BE2C (cell line): ENCODE measurements at regions not wholly inside any gene's neighbourhood (a gene's known extent, or its start where the extent isn't known, plus 50 kb on each side); places are given as distances from the start of the nearest gene placed in this dataset.

Experiments used
- DNase-seq: peaks from one replicate; pipeline ENCODE4 v3.0.0-alpha.2; 2020
- H3K27me3 ChIP-seq: fragments of 250-450 bp; sonication (Bioruptor Pico); 2 replicates; pipeline ENCODE4 v1.5.1; 2020; ENCODE audit warnings: mild to moderate bottlenecking
- H3K36me3 ChIP-seq: fragments of 250-450 bp; sonication (Bioruptor Pico); 2 replicates; pipeline ENCODE4 v1.5.1; 2020; ENCODE audit warnings: mild to moderate bottlenecking
- H3K4me1 ChIP-seq: fragments of 250-450 bp; sonication (Bioruptor Pico); 2 replicates; pipeline ENCODE4 v1.5.1; 2020
- H3K4me3 ChIP-seq: 2 replicates; pipeline ENCODE4 v1.5.1; 2011; ENCODE audit warnings: low read depth, low read length
- H3K9me3 ChIP-seq: fragments of 250-450 bp; sonication (Bioruptor Pico); 2 replicates; pipeline ENCODE4 v1.5.1; 2020
- TF ChIP-seq, protein P1 (sequence below): IDR thresholded peaks from 2 replicates; pipeline ENCODE4 v1.5.1; 2012; ENCODE audit warnings: mild to moderate bottlenecking, low read depth, low read length

DNA sequence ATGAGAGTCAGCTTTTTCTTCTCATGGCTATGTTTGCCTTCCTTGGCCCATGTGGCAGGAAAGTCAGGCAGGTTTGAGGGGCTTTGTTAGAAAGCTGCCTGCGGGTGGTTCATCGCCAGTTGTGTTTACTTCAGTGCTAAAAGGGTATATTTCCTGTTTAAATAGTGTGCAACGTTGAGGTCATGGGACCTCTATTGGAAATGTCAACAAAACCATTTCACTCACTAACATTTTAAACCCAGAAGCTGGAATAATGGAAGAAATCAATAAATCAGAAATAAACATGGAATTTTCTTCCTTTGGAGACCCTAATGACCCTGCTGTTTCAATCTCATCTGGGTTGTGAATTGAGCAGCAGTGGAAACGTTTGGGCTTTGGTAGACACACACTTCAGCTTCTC is 185.8 kb downstream of the ANKRD50 start:
- Histone ChIP-seq H3K36me3 (no peaks in the 10 kb centered on the region), H3K4me1 (no peaks in the 10 kb centered on the region), H3K27me3 (no peaks in the 10 kb centered on the region), H3K9me3 (no peaks in the 10 kb centered on the region), H3K4me3 (no peak overlapping the region)
- TF ChIP-seq, protein P1, sequence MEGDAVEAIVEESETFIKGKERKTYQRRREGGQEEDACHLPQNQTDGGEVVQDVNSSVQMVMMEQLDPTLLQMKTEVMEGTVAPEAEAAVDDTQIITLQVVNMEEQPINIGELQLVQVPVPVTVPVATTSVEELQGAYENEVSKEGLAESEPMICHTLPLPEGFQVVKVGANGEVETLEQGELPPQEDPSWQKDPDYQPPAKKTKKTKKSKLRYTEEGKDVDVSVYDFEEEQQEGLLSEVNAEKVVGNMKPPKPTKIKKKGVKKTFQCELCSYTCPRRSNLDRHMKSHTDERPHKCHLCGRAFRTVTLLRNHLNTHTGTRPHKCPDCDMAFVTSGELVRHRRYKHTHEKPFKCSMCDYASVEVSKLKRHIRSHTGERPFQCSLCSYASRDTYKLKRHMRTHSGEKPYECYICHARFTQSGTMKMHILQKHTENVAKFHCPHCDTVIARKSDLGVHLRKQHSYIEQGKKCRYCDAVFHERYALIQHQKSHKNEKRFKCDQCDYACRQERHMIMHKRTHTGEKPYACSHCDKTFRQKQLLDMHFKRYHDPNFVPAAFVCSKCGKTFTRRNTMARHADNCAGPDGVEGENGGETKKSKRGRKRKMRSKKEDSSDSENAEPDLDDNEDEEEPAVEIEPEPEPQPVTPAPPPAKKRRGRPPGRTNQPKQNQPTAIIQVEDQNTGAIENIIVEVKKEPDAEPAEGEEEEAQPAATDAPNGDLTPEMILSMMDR: no peak
- no peak for DNase-seq

DNA sequence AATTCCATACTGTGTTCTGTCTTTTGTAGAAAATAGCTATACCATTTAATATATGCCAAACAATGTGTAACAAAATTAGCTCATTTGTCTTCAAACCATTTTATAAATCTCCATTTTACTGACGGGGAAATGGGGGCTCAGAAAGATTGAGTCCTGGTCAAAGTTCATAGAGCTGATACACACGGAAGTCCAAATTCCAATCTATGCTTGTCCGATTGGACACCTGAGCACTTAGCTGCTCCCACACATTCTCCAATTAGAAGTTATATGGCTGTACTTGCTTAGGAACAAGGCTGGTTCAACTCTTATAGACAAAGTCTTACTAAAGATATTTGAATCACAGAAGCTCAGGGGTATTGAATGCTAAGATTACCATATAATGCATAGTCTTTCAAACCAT is 185.2 kb downstream of the ANKRD50 start:
- Histone ChIP-seq H3K36me3 (no peaks in the 10 kb centered on the region), H3K27me3 (no peaks in the 10 kb centered on the region), H3K4me3 (no peak overlapping the region), H3K9me3 (no peaks in the 10 kb centered on the region), H3K4me1 (no peaks in the 10 kb centered on the region)
- TF ChIP-seq, protein P1: no peak
- no peak for DNase-seq

DNA sequence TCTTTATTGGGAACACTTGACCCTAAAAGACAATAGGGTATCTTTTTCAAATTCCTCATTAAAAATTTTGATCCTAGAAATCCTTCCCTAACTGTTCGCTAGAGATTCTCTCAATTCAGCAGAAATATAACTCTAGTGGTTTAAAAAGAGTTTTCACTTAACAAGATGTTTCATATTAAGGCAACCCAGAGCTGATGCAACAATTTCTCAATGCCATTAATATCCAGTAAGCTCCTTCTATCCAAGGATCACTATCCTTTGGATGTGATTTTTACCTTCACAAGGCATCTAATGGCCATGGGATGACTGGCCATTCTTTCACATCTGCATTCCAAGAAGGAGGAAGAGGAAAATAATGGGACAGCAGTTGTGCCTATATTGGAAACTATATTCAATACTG is 183.4 kb downstream of the ANKRD50 start:
- Histone ChIP-seq H3K36me3 (no peaks in the 10 kb centered on the region), H3K4me1 (peaks cover 2% of the 10 kb centered on the region; the same call in 1 of the 2 replicates), H3K4me3 (no peak overlapping the region), H3K9me3 (no peaks in the 10 kb centered on the region), H3K27me3 (no peaks in the 10 kb centered on the region)
- no peak for DNase-seq
- TF ChIP-seq, protein P1: no peak

DNA sequence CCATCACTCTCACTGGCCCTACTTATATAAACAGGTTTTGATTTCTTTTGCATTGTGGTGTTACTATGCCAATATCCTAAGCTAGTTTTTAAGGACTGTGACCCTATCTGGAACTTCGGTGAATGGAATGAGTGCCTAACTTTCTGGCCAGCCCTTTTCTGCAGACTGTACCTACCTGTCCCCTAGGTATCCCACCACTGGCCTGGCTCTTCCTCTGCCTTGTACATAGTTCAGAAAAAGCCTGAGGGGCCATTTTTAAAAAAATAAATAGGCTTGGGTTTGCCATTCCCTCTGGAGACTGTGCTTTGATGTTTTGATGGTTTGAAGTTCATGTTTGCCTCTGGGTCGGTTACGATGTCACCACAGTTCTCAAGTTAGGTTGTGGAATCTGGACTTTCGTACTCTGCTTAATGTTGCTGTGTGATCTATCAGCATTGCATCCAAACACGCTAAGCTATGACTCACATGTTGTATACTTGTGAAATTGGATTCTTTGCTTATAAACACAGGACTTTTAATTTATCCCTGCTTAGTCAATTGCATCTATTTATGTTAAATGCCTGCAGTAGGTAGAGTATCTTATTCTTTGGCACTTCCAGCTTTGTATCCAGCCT is 182.0 kb downstream of the ANKRD50 start:
- Histone ChIP-seq H3K4me1 (peaks cover 3% of the 10 kb centered on the region; the same call in 1 of the 2 replicates), H3K36me3 (no peaks in the 10 kb centered on the region), H3K4me3 (no peak overlapping the region), H3K27me3 (no peaks in the 10 kb centered on the region), H3K9me3 (no peaks in the 10 kb centered on the region)
- TF ChIP-seq, protein P1: no peak
- no peak for DNase-seq

DNA sequence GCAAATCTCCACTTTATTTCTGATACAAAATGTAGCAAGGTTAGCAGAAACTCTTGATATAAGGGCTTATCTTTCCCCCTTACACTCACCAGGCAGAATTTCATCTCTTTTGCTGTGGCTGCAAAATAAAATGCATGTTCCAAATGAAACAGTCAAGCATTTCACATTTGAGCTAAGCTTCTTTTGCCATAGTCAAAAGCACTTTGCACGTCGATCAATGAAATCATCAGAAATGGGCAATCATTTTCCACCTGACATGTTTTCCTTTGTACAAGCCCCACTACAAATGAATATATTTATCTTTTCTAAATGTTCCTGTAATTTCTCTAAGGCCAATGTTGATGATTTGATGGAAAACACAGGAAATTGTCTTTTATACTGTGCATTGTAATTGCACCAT is 178.4 kb downstream of the ANKRD50 start:
- Histone ChIP-seq H3K4me1 (peaks cover 3% of the 10 kb centered on the region; the same call in 1 of the 2 replicates), H3K36me3 (no peaks in the 10 kb centered on the region), H3K27me3 (no peaks in the 10 kb centered on the region), H3K4me3 (no peak overlapping the region), H3K9me3 (no peaks in the 10 kb centered on the region)
- TF ChIP-seq, protein P1: no peak
- DNase-seq: no peak

DNA sequence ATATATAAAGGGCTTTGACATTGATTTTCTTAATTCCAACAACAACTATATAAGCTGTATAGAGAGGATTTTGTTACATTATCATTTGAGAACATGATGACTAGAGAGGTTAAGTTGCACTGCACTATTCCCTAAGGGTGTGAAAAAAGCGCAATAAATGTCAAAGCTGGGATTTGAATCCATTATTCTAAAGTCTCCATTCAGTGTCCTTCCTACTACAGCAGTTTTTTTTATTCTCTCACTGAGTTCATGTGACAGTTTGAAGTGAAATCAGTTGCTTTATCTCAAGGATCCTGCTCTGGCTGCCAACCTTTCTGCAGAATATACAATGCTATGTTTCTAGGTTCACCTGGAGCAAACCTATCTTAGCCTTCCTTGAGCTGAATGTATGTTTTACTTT is 177.5 kb downstream of the ANKRD50 start:
- Histone ChIP-seq H3K4me3 (no peak overlapping the region), H3K36me3 (no peaks in the 10 kb centered on the region), H3K9me3 (no peaks in the 10 kb centered on the region), H3K4me1 (peaks cover 3% of the 10 kb centered on the region; the same call in 1 of the 2 replicates), H3K27me3 (no peaks in the 10 kb centered on the region)
- TF ChIP-seq, protein P1: no peak
- no peak for DNase-seq
